K562 (cell line): ENCODE measurements at regions not wholly inside any gene's neighbourhood (a gene's known extent, or its start where the extent isn't known, plus 50 kb on each side); places are given as distances from the start of the nearest gene placed in this dataset.

ENCODE experiments used
- ATAC-seq: fragments of 200-7000 bp; cut with Tn5 transposase; 3 replicates; pipeline ENCODE4 v1.9.1; 2020; ENCODE audit warnings: moderate library complexity
- BruUV-seq: library from RNA; stranded (reverse); fragments of 400-500 nt; replicated peaks from 2 replicates; lab custom pipeline; 2021; lab: Mats Ljungman, UMichigan
- CTCF ChIA-PET: fragments of 300-600 bp; formaldehyde crosslinking; extraction: SDS; loops from one replicate; lab custom pipeline; 2021; ENCODE audit warnings: low intra/inter-chr PET ratio; lab: Yijun Ruan, JAX
- POLR2A ChIA-PET: fragments of 300-600, 350-650 bp; sonication (Branson Sonifier 250); formaldehyde crosslinking; extraction: SDS; loops from one replicate; lab custom pipeline; 2021; ENCODE audit warnings: antibody characterized with exemption, inconsistent platforms; lab: Yijun Ruan, JAX
- DNase-seq, 4 experiments: peaks; one replicate each; pipeline versions ENCODE4 v3.0.0 to v3.0.0-alpha.2; 2011 to 2018; ENCODE audit warnings: low spot score in 3 of 4, mixed read lengths in 3 of 4; ENCODE audit errors: extremely low read depth in 1 of 4
- FAIRE-seq: peaks from 2 replicates; lab custom pipeline; 2011; peaks lifted over from hg19 to GRCh38; lab: Jason Lieb, UNC
- H2AFZ ChIP-seq: 2 replicates; pipeline ENCODE4 v1.6.0; 2011; ENCODE audit warnings: low read depth, low read length, control low read depth, inconsistent platforms
- H3K27ac ChIP-seq: fragments of 200-600 bp; 3 replicates; pipeline ENCODE4 v1.8.0; 2011; ENCODE audit warnings: low read depth, mild to moderate bottlenecking, control low read depth, inconsistent platforms, low read length, moderate library complexity, mixed read lengths; ENCODE audit errors: extremely low read depth
- H3K27me3 ChIP-seq, 2 experiments: fragments of 300-600 bp in 1 of 2; 2 replicates in 1 of 2; 3 replicates in 1 of 2; pipeline versions ENCODE4 v1.6.0 to v1.8.0; 2011; ENCODE audit warnings: inconsistent platforms in 2 of 2, low read length in 2 of 2, mild to moderate bottlenecking in 1 of 2, mixed read lengths in 1 of 2, moderate library complexity in 1 of 2; ENCODE audit not compliant: control insufficient read depth in 2 of 2, insufficient read depth in 2 of 2
- H3K36me3 ChIP-seq: fragments of 300-600 bp; 3 replicates; pipeline ENCODE4 v1.8.0; 2011; ENCODE audit warnings: mild to moderate bottlenecking, low read length, inconsistent platforms; ENCODE audit not compliant: control insufficient read depth, insufficient read depth
- H3K4me1 ChIP-seq, 2 experiments: fragments of 200-600 bp in 1 of 2; replicated peaks in 1 of 2; 2 replicates in 1 of 2; 3 replicates in 1 of 2; pipeline versions ENCODE4 v1.5.1 to v1.8.0; 2011; ENCODE audit warnings: inconsistent platforms in 2 of 2, low read length in 2 of 2, mild to moderate bottlenecking in 1 of 2, mixed read lengths in 1 of 2, moderate library complexity in 1 of 2; ENCODE audit not compliant: control insufficient read depth in 2 of 2, insufficient read depth in 2 of 2
- H3K4me2 ChIP-seq: 2 replicates; pipeline ENCODE4 v1.6.1; 2011; ENCODE audit warnings: low read length, control low read depth, inconsistent platforms, mixed read lengths; ENCODE audit not compliant: insufficient read depth
- H3K4me3 ChIP-seq: fragments of 200-600 bp; sonication (generic), shearing (Covaris generic); 2 replicates; pipeline ENCODE4 v1.5.1; 2016; ENCODE audit warnings: control low read depth, inconsistent platforms
- H3K79me2 ChIP-seq: fragments of 200-600 bp; 3 replicates; pipeline ENCODE4 v1.8.0; 2011; ENCODE audit warnings: low read length, inconsistent platforms; ENCODE audit not compliant: control insufficient read depth, insufficient read depth
- H3K9ac ChIP-seq, 2 experiments: 2 replicates each; pipeline versions ENCODE4 v1.6.0 to v1.6.1; 2011; ENCODE audit warnings: low read depth in 2 of 2, low read length in 2 of 2, control low read depth in 1 of 2, inconsistent platforms in 1 of 2, mild to moderate bottlenecking in 1 of 2, mixed read lengths in 1 of 2; ENCODE audit not compliant: insufficient read depth in 1 of 2
- H3K9me1 ChIP-seq: one replicate; pipeline ENCODE4 v1.6.0; 2011; ENCODE audit warnings: inconsistent platforms, mild to moderate bottlenecking, low read length, moderate library complexity; ENCODE audit not compliant: control insufficient read depth, insufficient read depth
- H3K9me3 ChIP-seq: replicated peaks from 2 replicates; pipeline ENCODE4 v1.5.1; 2011; ENCODE audit warnings: low read depth, low read length, inconsistent platforms; ENCODE audit not compliant: control insufficient read depth, insufficient read depth
- H4K20me1 ChIP-seq: replicated peaks from 2 replicates; pipeline ENCODE4 v1.6.1; 2011; ENCODE audit warnings: low read length, inconsistent platforms, mixed read lengths; ENCODE audit not compliant: control insufficient read depth, insufficient read depth
- ATF3 ChIP-seq, 2 experiments: fragments of 450-650 bp in 1 of 2; sonication (generic) in 1 of 2; formaldehyde crosslinking in 1 of 2; IDR thresholded peaks in 1 of 2; conservative IDR thresholded peaks in 1 of 2; 2 replicates each; pipeline versions ENCODE4 v1.6.1 to v1.8.1; 2016 to 2023; ENCODE audit warnings: mild to moderate bottlenecking in 2 of 2, moderate library complexity in 2 of 2, inconsistent platforms in 1 of 2, missing genetic modification reagents in 1 of 2
- JUN ChIP-seq, 2 experiments: sonication (generic) in 1 of 2; formaldehyde crosslinking in 1 of 2; IDR thresholded peaks; 2 replicates each; pipeline versions ENCODE4 v1.6.1 to v1.8.0; 2012 to 2022; ENCODE audit warnings: borderline replicate concordance in 2 of 2, mild to moderate bottlenecking in 2 of 2, improper control_type of control experiment in 1 of 2, low read depth in 1 of 2, low read length in 1 of 2, missing genetic modification reagents in 1 of 2
- SAFB2 ChIP-seq: fragments of 200-400 bp; formaldehyde crosslinking; IDR thresholded peaks from 2 replicates; pipeline ENCODE4 v1.6.1; 2018; ENCODE audit warnings: borderline replicate concordance, low read length, low read depth, moderate library complexity; ENCODE audit not compliant: severe bottlenecking
- STAT5A ChIP-seq: IDR thresholded peaks from 2 replicates; pipeline ENCODE4 v1.6.1; 2012; ENCODE audit warnings: low read length, inconsistent platforms, borderline replicate concordance
- TAF9B ChIP-seq: fragments of 450-650 bp; IDR thresholded peaks from 2 replicates; pipeline ENCODE4 v1.6.1; 2018; ENCODE audit warnings: mild to moderate bottlenecking; ENCODE audit not compliant: partially characterized antibody
- TBL1XR1 ChIP-seq, 2 experiments: IDR thresholded peaks; 2 replicates each; pipeline ENCODE4 v1.6.1; 2012; ENCODE audit warnings: improper control_type of control experiment in 2 of 2, low read length in 2 of 2, mild to moderate bottlenecking in 1 of 2
- ZBED1 ChIP-seq: IDR thresholded peaks from 2 replicates; pipeline ENCODE4 v1.6.1; 2014
- ZBTB12 ChIP-seq: fragments of 250-450 bp; sonication (Bioruptor Pico); IDR thresholded peaks from 2 replicates; pipeline ENCODE4 v1.4.0; 2020
- ZNF121 ChIP-seq: sonication (generic); formaldehyde crosslinking; conservative IDR thresholded peaks from 2 replicates; pipeline ENCODE4 v1.8.0; 2022; ENCODE audit warnings: missing genetic modification reagents
- in situ Hi-C: fragments of 300-500 bp; cut with MboI; formaldehyde crosslinking; loops from 4 replicates; pipeline ENCODE4 v1.15.0; 2018; ENCODE audit warnings: inconsistent platforms, mixed read lengths
- intact Hi-C: fragments of 100-400 bp; cut with micrococcal nuclease; formaldehyde crosslinking; loops from 2 replicates; pipeline ENCODE4 v1.14.2; 2022

DNA sequence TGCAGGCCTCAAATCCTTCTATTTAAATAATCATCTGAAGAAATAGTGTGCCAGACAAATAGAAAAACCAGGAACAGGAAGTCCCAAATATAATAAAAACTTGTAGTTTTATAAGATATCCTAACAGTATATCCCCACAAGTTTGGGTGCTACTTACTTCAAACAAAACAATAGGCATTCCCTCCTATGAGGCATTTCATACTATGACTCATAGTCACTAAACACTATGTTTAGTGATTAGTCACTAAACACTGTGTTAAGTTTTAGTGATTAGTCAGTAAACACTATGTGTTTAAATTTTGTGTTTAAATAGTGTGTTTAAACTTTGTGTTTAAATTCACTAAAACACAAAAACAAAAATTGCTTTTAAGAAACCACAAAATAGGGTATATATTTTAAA is 407.0 kb upstream of the CDH19 start:
- no peaks in the 10 kb centered on the region for H3K4me1 ChIP-seq
- TF ChIP-seq ZNF121 (no peak), ZBTB12 (CRISPR knock-in tag) (no peak), JUN (IDR thresholded peaks at IDR 0.05; ENCODE audit: borderline replicate concordance, low read depth, low read length) (no peak), JUN (CRISPR knock-in tag; IDR thresholded peaks at IDR 0.05; ENCODE audit: borderline replicate concordance) (no peak), SAFB2 (no peak), ATF3 (IDR thresholded peaks at IDR 0.05) (no peak), ATF3 (CRISPR knock-in tag; conservative IDR thresholded peaks at IDR 0.05) (no peak), TAF9B (no peak), ZBED1 (no peak), TBL1XR1 (IDR thresholded peaks at IDR 0.05; ENCODE audit: low read length in 2 of 2) (no peak), STAT5A (no peak)
- H2AFZ ChIP-seq, result no peak overlapping the region
- intact Hi-C loops (no loop called here), in situ Hi-C loops (no loop called here)
- no peak overlapping the region for H3K4me3 ChIP-seq
- no peak for DNase-seq
- no peak for ATAC-seq
- FAIRE-seq, result no peak
- no peak overlapping the region for H3K4me2 ChIP-seq
- no peaks in the 10 kb centered on the region for H4K20me1 ChIP-seq
- H3K9ac ChIP-seq, result no peak overlapping the region
- ChIA-PET POLR2A (no interaction called here), CTCF (no interaction called here)
- no peak overlapping the region for H3K27ac ChIP-seq
- H3K79me2 ChIP-seq, result no peaks in the 10 kb centered on the region
- no peaks in the 10 kb centered on the region for H3K9me3 ChIP-seq
- no peaks in the 10 kb centered on the region for H3K9me1 ChIP-seq
- no peaks in the 10 kb centered on the region for H3K36me3 ChIP-seq
- H3K27me3 ChIP-seq, result no peaks in the 10 kb centered on the region
- no TSS peak for BruUV-seq
